HG02571 (cell line): ENCODE measurements at regions not wholly inside any gene's neighbourhood (a gene's known extent, or its start where the extent isn't known, plus 50 kb on each side); places are given as distances from the start of the nearest gene placed in this dataset.
A peak's percentile ranks its signal among the peaks of the same experiment; 100 is the strongest.

Experiments
- ATAC-seq: cut with Tn5 transposase; IDR thresholded peaks from one replicate; pipeline ENCODE4 v1.9.1; 2021; ENCODE audit warnings: mild to moderate bottlenecking, moderate library complexity; ENCODE audit not compliant: unreplicated experiment

DNA sequence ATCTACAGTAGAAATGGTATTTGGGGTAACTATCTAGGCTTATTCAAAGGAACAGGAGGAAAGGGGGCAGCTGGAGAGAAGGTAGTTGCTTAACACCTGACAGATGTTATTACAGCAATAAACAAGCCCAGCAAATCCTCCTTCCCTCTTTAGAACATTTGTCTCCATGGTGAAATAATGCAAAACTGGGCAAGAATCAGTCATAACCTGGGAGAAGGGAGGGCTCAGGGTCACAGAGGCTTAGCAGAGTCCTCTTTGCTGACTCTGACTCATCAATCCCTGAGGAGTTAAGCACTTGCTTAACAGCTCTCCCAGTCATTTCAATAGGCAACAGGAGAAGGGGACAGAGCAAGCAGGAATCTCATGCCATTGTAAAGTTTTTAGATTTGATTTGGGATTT, 230.3 kb downstream of the IBTK start:
- ATAC-seq: no peak

DNA sequence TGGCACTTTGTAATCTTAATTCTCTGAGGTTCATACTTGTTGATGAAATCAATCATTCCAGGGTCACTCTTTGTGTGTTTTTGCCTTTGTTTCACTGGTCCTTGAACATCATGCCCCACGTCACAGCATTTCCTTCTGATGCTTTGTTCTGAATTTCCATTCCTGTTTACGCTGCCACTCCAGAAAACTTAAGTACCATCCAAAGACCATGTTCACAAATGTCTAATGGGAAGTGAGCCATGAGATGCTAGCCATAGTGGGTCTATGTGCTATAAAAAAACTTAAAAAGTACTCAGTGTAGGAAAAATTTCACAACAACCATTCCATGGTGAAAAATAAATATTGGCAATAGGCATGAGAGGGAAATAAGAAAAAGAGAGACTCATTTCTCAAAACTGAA, 232.0 kb downstream of the IBTK start:
- no peak for ATAC-seq

DNA sequence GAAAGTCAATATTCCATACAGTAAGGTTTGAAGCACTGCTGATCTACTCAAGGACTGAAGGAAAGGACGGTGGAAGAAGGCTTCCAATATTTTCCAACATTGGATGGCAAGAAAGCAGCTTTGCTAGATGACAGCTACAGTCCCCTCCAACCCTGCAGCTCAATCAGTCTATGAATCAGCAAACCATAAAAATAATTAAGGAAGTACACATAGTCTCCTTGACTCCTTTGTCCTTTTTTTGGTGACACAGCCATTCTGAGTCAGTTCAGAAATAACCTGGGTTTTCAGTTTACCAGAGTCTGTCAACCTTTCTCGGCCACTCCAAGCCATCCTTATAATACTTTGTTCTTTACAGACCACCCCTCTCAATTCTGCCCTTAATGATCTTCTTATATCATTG, 232.5 kb downstream of the IBTK start:
- ATAC-seq: no peak

DNA sequence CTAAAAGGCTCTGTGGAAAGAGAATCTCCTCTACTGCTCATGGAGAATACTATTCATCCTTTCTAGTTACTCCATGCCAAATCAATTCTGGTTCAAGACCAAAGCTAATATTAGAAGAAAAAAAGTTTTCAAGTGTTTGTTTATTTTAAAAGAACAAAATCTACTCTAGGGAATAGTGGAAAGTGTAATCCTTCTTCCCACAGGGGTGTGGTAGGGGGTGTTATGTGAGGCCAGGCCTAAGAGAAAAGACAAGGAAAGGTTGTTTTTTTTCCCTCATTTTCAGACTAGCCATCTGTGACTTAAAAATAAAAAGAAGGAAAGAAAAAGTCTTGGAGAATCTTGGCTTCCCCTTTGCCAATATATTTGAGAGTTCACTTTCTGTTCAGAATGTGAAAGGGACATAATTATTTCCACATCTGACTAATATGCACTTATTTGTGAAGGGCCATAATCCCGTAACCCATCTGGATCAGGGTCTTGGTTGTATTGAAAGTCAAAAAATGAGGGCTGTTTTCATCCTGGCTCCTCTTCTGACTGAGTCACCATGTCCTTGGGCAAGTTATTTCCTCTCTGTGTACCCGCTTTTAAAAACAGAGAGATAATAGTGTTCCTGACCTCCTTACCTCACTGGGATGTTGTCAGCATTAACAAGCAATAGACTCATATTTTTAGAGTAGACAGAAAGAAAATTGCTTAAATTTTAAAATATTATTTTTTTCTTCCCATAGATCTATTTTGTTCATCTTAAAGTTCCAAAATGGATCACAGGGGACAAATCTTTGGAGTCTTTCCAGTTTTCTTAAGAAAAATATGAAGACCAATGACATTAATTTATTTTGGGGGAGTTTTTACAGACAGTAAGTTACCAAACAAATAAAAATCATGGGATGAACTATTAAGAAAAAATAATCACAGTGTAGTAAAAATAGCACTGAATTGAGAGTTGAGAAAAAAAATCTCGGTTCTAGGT, 233.7 kb downstream of the IBTK start:
- no peak for ATAC-seq

DNA sequence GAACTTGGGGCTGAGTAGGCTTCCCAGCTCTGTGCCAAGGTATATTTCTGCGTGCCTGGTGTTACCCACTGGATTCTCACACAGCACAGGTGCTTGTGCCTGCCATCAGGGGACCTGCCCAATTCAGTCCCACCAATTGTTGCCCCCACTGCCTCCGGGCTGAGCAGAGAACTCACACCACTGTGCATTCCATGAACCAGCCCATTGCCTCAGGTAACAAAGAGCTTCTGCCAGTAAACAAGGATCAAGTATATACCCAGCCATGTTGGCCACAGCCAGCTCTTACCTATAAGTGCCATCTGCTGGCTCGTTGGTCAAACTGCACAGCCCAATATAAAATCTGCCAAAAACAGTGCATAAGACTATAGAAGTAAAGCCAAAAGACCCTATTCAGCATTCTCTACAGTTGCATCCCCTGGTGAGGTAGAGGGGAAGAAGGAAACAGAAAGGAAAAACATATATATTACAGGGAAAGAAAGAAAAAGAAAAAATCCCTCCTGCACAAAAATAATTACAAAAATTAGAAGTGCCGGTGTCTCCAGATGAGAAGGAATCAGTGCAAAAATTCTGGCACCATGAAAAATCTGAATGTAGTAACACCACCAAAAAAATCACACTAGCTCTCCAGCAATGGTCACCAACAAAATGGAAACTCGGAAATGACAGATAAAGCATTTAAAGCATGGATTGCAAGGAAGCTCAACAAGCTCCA, 241.4 kb downstream of the IBTK start:
- ATAC-seq: peak; percentile 87

DNA sequence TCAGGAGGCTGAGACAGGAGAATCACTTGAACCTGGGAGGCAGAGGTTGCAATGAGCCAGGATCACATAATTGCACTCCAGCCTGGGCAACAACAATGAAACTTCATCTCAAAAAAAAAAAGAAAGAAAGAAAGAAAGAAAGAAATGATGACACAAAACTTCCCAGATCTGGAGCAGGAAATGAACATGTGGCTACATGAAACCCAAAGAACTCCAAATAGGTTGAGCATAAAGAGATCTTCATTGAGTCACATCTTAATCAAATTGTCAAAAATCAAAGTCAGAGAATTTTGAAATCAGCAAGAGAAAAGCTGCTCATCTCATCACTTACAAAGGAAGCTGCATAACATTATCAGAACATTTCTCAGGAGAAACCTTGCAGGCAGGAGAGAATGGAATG, 247.0 kb downstream of the IBTK start:
- ATAC-seq: no peak

DNA sequence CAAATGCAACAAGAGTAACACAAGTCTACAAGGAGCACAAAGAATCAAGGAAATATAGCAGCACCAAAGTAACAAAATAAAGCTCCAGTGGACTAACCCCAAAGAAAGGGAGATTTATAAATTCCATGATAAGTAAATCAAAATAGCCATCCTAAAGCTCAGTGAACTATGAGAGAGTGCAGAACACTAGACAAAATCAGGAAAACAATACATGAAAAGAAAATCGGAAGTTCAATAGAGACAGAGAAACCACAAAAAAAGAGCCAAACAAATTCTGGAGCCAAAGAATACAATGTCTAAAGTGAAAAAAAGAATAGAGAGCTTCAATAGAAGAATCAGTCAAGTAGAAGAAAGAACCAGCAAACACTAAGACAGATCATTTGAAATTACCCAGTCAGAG, 247.3 kb upstream of the TENT5A start:
- ATAC-seq: no peak

DNA sequence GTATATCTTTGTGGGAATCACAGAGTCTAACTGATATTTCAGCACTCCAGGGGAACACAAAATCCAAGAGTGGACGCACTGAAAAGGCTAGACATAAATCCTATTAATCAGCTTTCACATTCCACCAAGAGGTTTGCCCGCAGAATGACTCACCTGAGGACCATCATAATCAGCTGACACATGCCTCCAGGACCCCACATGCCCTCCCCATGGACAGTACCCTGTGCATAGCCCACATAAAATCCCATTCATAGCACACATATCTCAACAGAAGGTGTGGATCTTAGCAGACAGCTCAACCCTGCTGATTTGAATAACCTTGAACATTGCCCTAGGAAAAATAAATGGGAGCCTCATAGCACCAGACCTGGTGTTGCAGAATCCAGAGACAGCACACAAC, 246.8 kb upstream of the TENT5A start:
- ATAC-seq: no peak

DNA sequence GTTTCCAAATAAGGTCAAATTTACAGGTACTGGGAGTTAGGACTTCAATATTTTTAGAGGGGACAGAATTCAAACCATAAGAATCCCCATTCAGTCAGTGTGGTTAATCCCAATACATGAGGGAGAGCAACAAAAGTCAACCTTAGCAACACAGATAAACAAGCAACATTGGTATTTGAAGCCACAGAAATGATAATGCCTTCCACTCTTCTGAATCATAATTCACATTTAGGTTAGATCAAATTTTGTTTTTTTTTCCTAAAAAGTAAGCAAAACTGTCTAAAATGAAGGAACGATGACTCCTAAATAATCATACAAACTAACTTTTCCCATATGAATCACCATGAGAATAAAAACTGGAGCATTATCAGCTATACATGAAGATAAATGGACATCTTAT, 246.0 kb upstream of the TENT5A start:
- ATAC-seq: no peak

DNA sequence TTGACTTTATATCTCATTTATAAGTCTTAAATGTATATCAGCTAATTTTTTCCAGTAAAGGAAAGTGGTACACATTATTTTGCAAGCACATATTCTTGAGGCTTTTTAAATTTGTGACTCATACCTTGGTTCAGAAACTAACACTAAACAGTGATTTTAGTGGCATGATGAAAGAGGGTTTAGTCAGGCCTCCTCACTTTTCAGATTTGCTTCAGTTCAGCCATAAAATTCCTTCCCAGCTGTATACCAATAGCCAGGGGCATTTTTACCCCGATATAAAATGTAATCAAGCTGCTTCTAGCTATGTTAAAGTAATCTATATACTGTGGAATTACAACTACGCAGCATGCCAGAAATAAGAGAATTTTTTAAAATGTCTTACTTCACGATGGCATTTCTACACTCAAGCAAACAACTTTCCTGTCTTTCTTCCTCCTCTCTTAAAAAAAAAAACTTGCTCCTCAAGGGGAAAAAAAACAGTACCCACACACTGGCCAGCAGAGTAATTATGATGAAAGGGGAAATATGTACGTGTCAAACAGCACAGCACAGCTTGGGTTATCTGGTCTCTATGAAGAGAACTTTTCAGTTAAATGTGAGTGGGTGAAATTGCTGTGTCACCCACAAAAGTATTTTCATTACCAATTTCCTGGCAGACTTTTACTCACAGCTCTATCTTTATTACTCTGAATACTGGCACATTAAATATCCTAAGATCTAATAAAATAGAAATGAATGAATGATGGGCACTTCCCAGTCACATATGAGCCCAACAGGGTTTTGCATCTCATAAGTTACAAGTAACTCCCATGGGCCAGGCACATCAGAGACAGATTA, 244.8 kb upstream of the TENT5A start:
- peak; percentile 59 for ATAC-seq

DNA sequence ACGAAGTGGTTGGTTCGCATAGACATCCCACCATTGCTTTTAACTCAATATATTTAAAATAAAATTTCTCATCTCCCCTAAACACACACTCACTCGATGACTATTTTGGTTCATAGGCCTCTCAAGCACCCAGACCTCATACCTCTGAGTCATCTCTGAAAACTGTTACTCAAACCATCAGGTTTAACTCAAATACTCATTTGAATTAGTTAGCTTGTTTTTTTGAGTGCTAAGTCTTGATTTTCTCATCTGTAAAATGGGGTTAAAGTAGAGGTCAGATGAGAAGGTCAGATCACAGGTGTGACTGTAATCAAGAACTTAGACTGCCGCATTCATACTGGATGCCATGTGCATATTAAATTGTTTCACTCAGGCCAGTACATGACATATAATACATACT, 243.9 kb upstream of the TENT5A start:
- peak; percentile 58 for ATAC-seq

DNA sequence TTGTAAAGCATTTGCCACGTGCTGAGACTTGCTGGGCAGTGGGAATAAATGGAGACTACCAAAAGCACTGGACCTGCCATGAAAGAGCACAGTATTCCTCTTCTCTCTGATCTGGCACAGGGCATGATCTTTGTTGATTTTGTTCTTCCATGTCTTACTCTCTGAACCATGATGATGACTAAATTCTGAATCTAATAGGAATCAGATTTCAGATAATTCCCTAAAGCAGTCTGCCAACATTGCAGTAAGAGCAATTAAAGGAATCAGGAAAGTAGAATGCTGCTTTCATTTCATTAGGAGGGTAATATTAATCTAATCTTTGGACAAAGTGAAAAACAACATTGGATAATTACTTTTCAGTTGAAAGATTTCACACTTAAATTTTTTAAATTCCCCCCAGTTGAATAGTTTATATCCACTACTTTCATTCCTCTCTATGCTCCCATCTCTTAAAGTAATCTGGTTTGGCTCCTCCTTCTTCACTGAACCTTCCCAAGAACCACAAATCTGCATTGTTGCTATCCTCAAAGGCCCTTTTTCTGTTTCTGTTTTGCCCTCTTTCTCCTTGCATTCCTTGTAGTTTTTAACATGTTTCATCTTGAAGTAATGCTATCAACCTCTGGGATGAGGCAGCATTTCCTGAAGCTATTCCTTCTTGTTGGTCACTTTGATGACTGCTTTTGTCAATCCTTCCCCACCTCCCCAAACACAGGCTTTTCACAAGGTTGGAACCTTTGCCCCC, 243.2 kb upstream of the TENT5A start:
- no peak for ATAC-seq

DNA sequence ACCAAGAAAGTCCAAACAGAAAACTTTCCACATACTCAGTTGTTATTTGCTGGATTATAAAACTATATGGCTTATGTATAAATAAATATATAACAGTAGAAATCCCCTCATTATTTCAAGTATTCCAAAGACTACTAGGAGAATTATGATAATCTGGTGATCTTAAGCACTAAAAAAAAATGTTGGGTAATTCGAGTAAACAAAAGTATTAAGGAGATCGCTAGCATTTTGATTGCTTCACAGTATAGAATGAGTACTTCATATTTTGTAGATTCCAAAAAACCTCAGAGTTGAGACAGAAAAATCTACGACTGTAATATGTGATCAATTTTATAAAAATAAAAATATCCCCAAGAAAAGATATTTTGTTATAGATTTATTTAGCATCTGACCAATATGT, 236.4 kb upstream of the TENT5A start:
- no peak for ATAC-seq

DNA sequence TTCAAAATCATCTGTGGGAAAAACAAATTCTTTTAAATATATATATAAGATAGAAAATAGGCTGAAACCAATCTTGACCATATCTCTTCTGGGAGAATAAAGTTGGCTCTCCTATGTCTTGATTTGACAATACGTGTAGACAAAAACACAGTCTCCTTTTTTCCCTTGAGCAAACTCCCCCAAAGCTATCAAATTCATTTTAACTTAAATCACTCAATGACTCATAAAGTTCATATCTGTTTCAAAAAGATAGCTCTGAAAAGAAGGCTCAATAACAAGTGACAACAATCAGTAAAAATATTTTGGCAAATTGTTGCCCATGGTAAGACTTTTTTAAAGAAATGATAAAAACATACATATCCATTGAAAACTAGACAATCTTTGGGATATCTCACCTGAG, 236.0 kb upstream of the TENT5A start:
- no peak for ATAC-seq

DNA sequence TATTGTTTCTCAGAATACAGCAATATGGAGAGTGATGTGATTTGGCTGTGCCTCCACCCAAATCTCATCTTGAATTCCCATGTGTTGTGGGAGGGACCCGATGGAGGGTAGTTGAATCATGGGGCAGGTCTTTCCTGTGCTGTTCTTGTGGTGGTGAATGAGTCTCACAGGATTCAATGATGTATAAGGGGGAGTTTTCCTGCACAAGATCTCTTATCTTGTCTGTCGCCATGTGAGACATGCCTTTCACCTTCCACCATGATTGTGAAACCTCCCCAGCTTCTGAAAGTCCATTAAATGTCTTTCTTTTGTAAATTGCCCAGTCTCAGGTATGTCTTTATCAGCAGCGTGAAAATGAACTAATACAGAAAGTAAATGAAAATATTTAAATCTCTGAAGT, 234.8 kb upstream of the TENT5A start:
- ATAC-seq: no peak

DNA sequence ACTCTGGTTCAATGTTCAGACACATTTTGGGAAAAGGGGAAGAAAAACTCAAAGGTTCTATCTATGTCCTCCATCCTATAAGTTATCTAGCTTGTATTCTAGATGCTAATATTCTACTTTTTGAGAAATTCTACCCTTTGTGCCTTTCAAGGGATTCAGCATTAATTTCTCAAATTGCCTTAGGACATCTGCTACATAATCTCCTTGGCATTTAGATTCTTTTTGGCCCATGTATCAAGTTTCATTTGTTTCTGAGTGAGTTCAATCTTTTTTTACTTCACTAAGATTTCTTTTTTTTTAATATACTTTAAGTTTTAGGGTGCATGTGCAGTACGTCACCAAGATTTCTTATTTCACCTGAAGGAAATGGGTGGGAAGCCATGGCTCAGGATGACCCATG, 232.7 kb upstream of the TENT5A start:
- ATAC-seq: no peak

DNA sequence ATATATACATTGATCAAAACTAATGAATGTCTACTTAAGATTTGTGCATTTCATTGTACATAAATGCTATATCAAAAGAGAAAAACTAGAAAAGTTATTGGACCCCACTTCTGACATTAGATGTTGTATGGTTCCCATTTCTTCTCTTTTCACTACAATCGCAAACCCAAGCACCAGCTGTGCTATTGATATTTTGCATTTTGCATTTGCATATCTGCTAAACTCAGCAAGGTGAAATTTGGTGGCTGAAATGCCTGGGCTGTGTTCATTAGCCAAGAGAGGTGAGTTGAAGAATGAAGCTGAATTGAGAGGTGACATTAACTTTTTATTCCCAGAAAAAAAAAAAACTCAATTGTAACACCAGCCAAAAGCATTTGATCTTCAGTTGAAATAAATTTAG, 232.1 kb upstream of the TENT5A start:
- ATAC-seq: no peak

DNA sequence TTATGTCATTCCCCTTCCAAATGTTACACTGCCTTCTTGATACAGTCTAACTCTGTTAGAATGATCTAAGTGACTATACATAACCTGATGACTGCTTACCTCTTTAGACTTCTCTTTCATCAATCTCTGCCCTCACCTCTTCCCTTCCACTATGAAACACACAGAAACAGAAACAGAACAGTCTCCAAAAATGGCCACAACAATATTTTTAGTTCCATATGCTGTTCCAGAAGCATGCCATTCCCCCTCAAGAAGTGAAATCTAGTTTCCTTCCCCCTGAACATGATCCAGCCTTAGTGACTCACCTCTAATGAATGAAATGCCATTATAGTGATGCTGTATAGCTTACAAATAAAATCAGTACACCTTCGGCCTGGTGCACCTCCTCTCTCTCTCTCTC, 229.3 kb upstream of the TENT5A start:
- ATAC-seq: no peak

DNA sequence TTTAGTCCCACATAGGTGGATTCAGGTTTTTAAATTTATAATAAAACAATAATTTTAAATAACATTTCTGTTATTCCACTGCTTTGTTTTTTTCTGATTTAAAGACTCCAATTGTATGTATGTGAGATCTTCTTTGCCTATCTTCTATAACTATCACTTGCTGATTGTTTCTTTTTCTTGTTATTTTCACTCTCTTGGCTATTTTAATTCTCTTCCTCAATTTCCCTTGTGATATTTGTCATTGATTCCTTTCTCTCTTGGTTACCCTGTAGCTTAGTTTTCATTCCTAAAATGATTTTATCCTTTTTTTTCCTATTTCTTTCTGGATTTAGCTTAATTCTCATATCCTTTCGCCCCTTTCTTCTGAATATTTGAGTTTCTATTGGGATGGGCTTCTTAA, 227.3 kb upstream of the TENT5A start:
- ATAC-seq: no peak

DNA sequence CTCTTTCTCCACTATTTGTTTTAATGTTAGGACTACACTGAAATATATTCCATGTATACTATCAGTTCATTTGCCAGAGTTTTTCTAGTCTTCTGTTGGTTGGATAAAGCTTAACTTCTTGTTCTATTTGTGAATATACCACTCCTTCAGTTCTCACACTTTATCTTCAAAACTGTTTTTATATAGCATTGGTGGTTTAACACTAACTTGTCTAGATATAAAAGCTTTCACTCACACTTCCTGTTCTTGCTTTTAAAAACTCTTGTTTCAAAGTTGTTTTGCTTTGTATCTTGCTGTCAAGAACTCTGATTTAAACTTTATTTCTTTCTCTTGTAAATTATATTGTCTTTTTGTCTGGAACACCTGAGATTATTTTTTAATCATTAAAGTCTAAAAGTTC, 226.8 kb upstream of the TENT5A start:
- no peak for ATAC-seq

DNA sequence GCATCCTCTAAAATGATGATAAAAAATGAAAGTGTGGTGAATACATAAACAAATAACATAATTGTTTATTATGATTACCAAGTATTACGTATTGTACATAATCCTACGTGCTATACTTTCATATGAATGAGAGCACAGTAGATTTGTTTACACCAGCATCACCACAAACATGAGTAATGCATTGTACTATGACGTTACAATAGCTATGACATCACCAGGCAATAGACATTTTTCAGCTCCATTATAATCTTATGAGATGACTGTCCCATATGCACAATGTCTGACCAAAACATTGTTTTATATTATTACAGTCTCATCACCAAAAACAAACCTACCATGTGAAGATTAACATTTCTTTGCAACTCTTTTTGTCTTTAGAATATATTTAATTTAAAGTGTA, 225.7 kb upstream of the TENT5A start:
- ATAC-seq: no peak
